ENCODE measurements at regions not wholly inside any gene's neighbourhood (a gene's known extent, or its start where the extent isn't known, plus 50 kb on each side); places are given as distances from the start of the nearest gene placed in this dataset.

GRCh38 chr7:31251441-31251840 is 89.1 kb downstream of the NEUROD6 start:
- Histone ChIP-seq H3K27ac (no peak overlapping the region), H3K27me3 (no peaks in the 10 kb centered on the region), H3K4me3 (replicated peaks in 1 of 3) (no peak overlapping the region), H3K4me1 (no peaks in the 10 kb centered on the region), H3K36me3 (no peaks in the 10 kb centered on the region), H3K9me3 (no peaks in the 10 kb centered on the region)
- TF ChIP-seq CTCF (IDR thresholded peaks at IDR 0.05) (no peak), POLR2A (IDR thresholded peaks at IDR 0.05) (no peak)
- DNase-seq, result no peak
- intact Hi-C loops (cut with DNase I), result no loop called here
- WGBS, 2 donors, result 61 to 63% methylated on average over 8 of the region's 8 CpGs

GRCh38 chr7:31249671-31250070 is 90.9 kb downstream of the NEUROD6 start:
- WGBS, 2 donors, result 53 to 55% methylated on average over 11 of the region's 11 CpGs
- Histone ChIP-seq H3K27ac (no peak overlapping the region), H3K9me3 (no peaks in the 10 kb centered on the region), H3K36me3 (no peaks in the 10 kb centered on the region), H3K4me3 (replicated peaks in 1 of 3) (no peak overlapping the region), H3K4me1 (no peaks in the 10 kb centered on the region), H3K27me3 (no peaks in the 10 kb centered on the region)
- intact Hi-C loops (cut with DNase I), result no loop called here
- no peak for TF ChIP-seq POLR2A (IDR thresholded peaks at IDR 0.05)
- no peak for DNase-seq

- TF ChIP-seq CTCF (IDR thresholded peaks at IDR 0.05), result no peak
- no peak for TF ChIP-seq POLR2A (IDR thresholded peaks at IDR 0.05)
- no peak for DNase-seq
Measured at GRCh38 chr7:31236868-31237267, 103.7 kb downstream of the NEUROD6 start.

GRCh38 chr7:31234836-31235605 is 105.5 kb downstream of the NEUROD6 start:
- 58 to 67% methylated on average over 9 of the region's 9 CpGs for WGBS, 2 donors
- intact Hi-C loops (cut with DNase I), result no loop called here
- TF ChIP-seq POLR2A (IDR thresholded peaks at IDR 0.05), result no peak

More at GRCh38 chr7:31236868-31237267, 103.7 kb downstream of the NEUROD6 start:
- Histone ChIP-seq H3K27me3 (no peaks in the 10 kb centered on the region), H3K36me3 (no peaks in the 10 kb centered on the region), H3K9me3 (no peaks in the 10 kb centered on the region), H3K4me1 (no peaks in the 10 kb centered on the region), H3K27ac (no peak overlapping the region), H3K4me3 (replicated peaks in 1 of 3) (no peak overlapping the region)
- WGBS, 2 donors, result 85 to 89% methylated on average over 6 of the region's 6 CpGs
- intact Hi-C loops (cut with DNase I), result no loop called here

GRCh38 chr7:31228957-31229356 is 111.6 kb downstream of the NEUROD6 start:
- intact Hi-C loops (cut with DNase I), result no loop called here
- WGBS, 2 donors, result 79 to 95% methylated on average over 5 of the region's 6 CpGs
- Histone ChIP-seq H3K27me3 (no peaks in the 10 kb centered on the region), H3K36me3 (no peaks in the 10 kb centered on the region), H3K4me1 (no peaks in the 10 kb centered on the region), H3K4me3 (replicated peaks in 1 of 3) (no peak overlapping the region), H3K27ac (no peak overlapping the region), H3K9me3 (no peaks in the 10 kb centered on the region)
- TF ChIP-seq CTCF (IDR thresholded peaks at IDR 0.05) (no peak), POLR2A (IDR thresholded peaks at IDR 0.05) (no peak)
- no peak for DNase-seq

More at GRCh38 chr7:31234836-31235605, 105.5 kb downstream of the NEUROD6 start:
- no peaks in the 10 kb centered on the region for H3K36me3 ChIP-seq
- no peaks in the 10 kb centered on the region for H3K27me3 ChIP-seq
- H3K9me3 ChIP-seq, result no peaks in the 10 kb centered on the region
- no peak overlapping the region for H3K27ac ChIP-seq
- peak in 1 of 2 donors; percentile 5 for DNase-seq
- no peaks in the 10 kb centered on the region for H3K4me1 ChIP-seq
- H3K4me3 ChIP-seq (replicated peaks in 1 of 3), result no peak overlapping the region

- no peaks in the 10 kb centered on the region for H3K36me3 ChIP-seq
- no peak for TF ChIP-seq POLR2A (IDR thresholded peaks at IDR 0.05)
- 98 to 100% methylated on average over 1 of the region's 1 CpG for WGBS, 2 donors
- no peaks in the 10 kb centered on the region for H3K4me1 ChIP-seq
- DNase-seq, result no peak
- no peak overlapping the region for H3K27ac ChIP-seq
- intact Hi-C loops (cut with DNase I), result no loop called here
- no peak overlapping the region for H3K4me3 ChIP-seq (replicated peaks in 1 of 3)
- no peaks in the 10 kb centered on the region for H3K27me3 ChIP-seq
- H3K9me3 ChIP-seq, result no peaks in the 10 kb centered on the region
Measured at GRCh38 chr7:31214751-31215150, 125.8 kb downstream of the NEUROD6 start.

Measured in thyroid gland (tissue), 4 donors.